GM13977 (cell line): ENCODE measurements at regions not wholly inside any gene's neighbourhood (a gene's known extent, or its start where the extent isn't known, plus 50 kb on each side); places are given as distances from the start of the nearest gene placed in this dataset.

ENCODE experiments used
- DNase-seq: peaks from one replicate; pipeline ENCODE4 v3.0.0; 2012; ENCODE audit warnings: low spot score
- in situ Hi-C: fragments of 300-500 bp; cut with MboI; formaldehyde crosslinking; loops from one replicate; pipeline ENCODE4 v1.12.0; 2022; ENCODE audit warnings: low sequenced_read_pairs, low pct_unique_long_range_greater_than_20kb, mixed read lengths, inconsistent platforms; ENCODE audit not compliant: unreplicated experiment
- TF ChIP-seq, protein P1 (sequence below): IDR thresholded peaks from 2 replicates; pipeline ENCODE4 v1.5.1; 2012; ENCODE audit warnings: mild to moderate bottlenecking, control low read depth; ENCODE audit not compliant: insufficient read depth; ENCODE audit errors: extremely low read depth, missing control alignments

- TF ChIP-seq, protein P1, sequence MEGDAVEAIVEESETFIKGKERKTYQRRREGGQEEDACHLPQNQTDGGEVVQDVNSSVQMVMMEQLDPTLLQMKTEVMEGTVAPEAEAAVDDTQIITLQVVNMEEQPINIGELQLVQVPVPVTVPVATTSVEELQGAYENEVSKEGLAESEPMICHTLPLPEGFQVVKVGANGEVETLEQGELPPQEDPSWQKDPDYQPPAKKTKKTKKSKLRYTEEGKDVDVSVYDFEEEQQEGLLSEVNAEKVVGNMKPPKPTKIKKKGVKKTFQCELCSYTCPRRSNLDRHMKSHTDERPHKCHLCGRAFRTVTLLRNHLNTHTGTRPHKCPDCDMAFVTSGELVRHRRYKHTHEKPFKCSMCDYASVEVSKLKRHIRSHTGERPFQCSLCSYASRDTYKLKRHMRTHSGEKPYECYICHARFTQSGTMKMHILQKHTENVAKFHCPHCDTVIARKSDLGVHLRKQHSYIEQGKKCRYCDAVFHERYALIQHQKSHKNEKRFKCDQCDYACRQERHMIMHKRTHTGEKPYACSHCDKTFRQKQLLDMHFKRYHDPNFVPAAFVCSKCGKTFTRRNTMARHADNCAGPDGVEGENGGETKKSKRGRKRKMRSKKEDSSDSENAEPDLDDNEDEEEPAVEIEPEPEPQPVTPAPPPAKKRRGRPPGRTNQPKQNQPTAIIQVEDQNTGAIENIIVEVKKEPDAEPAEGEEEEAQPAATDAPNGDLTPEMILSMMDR, result no peak
- in situ Hi-C loops, result no loop called here
- DNase-seq, result no peak
These were observed 1334.5 kb upstream of the ADGRB3 start for GRCh38 chr6:67300430-67301040.

- TF ChIP-seq, protein P1, result no peak
- in situ Hi-C loops, result no loop called here
- no peak for DNase-seq
These were observed 1342.9 kb upstream of the ADGRB3 start for GRCh38 chr6:67292169-67292568.

DNA sequence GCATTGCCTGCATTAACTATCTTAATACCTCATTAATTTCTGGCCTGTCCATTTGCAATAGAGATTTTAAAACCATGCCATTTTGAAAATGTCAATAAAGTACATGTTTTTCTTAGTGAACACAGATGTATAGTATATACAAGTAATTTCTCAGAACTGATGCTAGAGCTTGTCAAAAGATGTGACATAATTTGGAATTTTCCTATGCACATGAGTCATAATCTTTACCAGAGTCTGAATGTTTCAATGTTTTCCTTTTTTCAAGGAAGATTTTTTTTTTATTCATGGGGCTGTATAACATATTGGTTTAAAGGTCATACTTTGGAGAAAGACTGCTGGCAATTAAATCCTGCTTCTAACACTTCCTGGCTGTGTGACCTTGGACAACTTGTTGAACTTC, 1347.5 kb upstream of the ADGRB3 start:
- TF ChIP-seq, protein P1, result no peak
- no peak for DNase-seq
- in situ Hi-C loops, result no loop called here

- in situ Hi-C loops, result no loop called here
- TF ChIP-seq, protein P1, result no peak
- DNase-seq, result no peak
These were observed 1349.1 kb upstream of the ADGRB3 start for GRCh38 chr6:67285770-67286495.

DNA sequence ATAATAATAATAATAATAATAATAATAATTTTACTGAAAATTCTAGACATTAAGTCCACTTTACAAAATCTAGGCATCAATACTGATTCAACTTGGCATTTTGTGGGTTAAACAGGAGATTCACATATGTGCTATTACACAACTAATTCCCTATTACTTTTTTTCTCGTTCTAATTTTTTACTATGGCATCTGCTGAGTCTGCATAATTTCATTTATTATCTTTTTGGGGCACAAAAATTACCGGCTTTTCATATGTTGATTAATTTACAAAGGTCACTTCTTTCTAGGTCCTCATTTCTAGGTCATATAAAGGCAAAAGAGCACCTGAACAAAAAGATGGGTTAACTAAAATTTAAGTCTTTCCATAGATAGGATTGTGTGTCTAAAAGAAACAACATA, 1357.8 kb upstream of the ADGRB3 start:
- in situ Hi-C loops, result no loop called here
- TF ChIP-seq, protein P1, result no peak
- DNase-seq, result no peak

- DNase-seq, result no peak
- in situ Hi-C loops, result no loop called here
- TF ChIP-seq, protein P1, result no peak
These were observed 1368.8 kb upstream of the ADGRB3 start for GRCh38 chr6:67265996-67266921.
